Cardiac muscle cell (in vitro differentiated cells and primary cell): ENCODE measurements at regions not wholly inside any gene's neighbourhood (a gene's known extent, or its start where the extent isn't known, plus 50 kb on each side); places are given as distances from the start of the nearest gene placed in this dataset.

ENCODE experiments used
- DNase-seq, 2 donors: peaks; one replicate each; pipeline versions ENCODE4 v3.0.0 to v3.0.0-alpha.2; 2010 to 2017; ENCODE audit warnings: low read depth in 1 of 2, low spot score in 1 of 2
- H3K27ac ChIP-seq: fragments of 200-600 bp; sonication (generic); 2 replicates; pipeline ENCODE4 v1.5.1; 2016
- H3K27me3 ChIP-seq: fragments of 200-600 bp; sonication (generic); 2 replicates; pipeline ENCODE4 v1.6.0; 2016; ENCODE audit warnings: control low read depth
- H3K36me3 ChIP-seq: fragments of 200-600 bp; sonication (generic); 2 replicates; pipeline ENCODE4 v1.5.1; 2016; ENCODE audit warnings: control low read depth
- H3K4me1 ChIP-seq: fragments of 200-600 bp; sonication (generic); 2 replicates; pipeline ENCODE4 v1.8.1; 2017; ENCODE audit warnings: low read depth, mild to moderate bottlenecking, mixed run types
- H3K4me3 ChIP-seq: fragments of 200-600 bp; sonication (generic); 2 replicates; pipeline ENCODE4 v1.5.1; 2016; ENCODE audit warnings: mild to moderate bottlenecking
- H3K9me3 ChIP-seq: fragments of 200-600 bp; sonication (generic); 2 replicates; pipeline ENCODE4 v1.5.1; 2017; ENCODE audit warnings: low read depth, mild to moderate bottlenecking, control low read depth
- TF ChIP-seq, protein P1 (sequence below): IDR thresholded peaks from 2 replicates; pipeline ENCODE4 v1.5.1; 2012; ENCODE audit warnings: low read depth, mild to moderate bottlenecking, low read length

DNA sequence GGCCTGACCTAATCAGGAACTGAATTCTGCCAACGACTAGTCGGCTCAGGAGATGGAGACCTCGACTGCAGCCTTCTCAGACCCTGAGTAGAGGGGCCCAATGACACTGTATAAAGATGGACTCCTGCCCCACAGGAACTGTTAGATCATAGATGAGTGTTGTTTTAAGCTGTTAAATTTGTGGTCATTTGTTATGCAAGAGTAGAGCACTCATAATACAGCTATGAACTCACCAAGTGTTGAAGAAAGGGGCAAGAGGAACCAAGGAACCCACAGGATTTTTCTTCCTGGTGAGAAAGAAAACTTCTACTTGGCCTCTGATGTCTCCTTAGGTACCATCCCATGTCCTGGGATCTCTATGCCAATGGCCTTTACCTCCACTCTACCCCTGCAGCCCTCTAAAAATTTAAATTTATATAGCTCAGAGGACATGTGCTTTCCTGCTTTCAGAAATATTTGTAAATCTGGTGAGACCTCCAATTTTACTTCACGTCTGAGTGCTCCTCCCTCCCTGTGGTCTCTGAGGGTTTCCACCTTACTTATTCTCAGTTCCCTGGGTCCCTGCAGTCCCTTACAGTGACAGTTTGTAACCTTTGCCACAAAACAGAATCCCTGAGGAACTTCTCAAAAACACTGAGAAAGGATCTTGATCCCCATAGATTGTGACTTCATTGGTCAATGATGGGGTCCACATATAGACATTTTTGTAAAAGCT, 256.3 kb upstream of the ARHGAP20 start:
- Histone ChIP-seq H3K4me3 (no peak overlapping the region), H3K27ac (no peak overlapping the region), H3K36me3 (no peaks in the 10 kb centered on the region), H3K27me3 (no peaks in the 10 kb centered on the region), H3K4me1 (no peaks in the 10 kb centered on the region), H3K9me3 (no peaks in the 10 kb centered on the region)
- TF ChIP-seq, protein P1, sequence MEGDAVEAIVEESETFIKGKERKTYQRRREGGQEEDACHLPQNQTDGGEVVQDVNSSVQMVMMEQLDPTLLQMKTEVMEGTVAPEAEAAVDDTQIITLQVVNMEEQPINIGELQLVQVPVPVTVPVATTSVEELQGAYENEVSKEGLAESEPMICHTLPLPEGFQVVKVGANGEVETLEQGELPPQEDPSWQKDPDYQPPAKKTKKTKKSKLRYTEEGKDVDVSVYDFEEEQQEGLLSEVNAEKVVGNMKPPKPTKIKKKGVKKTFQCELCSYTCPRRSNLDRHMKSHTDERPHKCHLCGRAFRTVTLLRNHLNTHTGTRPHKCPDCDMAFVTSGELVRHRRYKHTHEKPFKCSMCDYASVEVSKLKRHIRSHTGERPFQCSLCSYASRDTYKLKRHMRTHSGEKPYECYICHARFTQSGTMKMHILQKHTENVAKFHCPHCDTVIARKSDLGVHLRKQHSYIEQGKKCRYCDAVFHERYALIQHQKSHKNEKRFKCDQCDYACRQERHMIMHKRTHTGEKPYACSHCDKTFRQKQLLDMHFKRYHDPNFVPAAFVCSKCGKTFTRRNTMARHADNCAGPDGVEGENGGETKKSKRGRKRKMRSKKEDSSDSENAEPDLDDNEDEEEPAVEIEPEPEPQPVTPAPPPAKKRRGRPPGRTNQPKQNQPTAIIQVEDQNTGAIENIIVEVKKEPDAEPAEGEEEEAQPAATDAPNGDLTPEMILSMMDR: no peak
- DNase-seq: peak in 1 of 2 donors; percentile 40

DNA sequence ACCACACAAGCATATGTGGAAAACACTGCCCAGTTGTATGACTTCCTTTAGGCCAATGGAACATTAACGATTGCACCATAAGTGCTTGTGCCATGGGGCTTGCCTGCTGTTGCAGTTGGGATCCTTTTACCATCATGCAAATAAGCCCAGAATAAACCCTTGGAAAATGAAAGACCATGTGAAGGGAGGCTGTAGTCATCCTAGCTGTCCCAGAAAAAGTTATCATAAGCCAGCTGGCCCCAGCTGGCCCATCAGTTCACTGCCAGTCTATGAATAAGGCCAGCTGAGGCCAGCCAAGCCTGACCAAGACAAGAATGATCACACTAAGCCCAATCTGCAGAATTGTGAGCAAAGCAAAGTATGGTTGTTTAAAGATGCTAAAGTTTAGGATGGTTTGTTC, 253.9 kb upstream of the ARHGAP20 start:
- DNase-seq: no peak
- no peak overlapping the region for H3K4me3 ChIP-seq
- no peaks in the 10 kb centered on the region for H3K36me3 ChIP-seq
- no peak overlapping the region for H3K27ac ChIP-seq
- H3K27me3 ChIP-seq: no peaks in the 10 kb centered on the region
- H3K4me1 ChIP-seq: no peaks in the 10 kb centered on the region
- TF ChIP-seq, protein P1: no peak
- H3K9me3 ChIP-seq: no peaks in the 10 kb centered on the region

DNA sequence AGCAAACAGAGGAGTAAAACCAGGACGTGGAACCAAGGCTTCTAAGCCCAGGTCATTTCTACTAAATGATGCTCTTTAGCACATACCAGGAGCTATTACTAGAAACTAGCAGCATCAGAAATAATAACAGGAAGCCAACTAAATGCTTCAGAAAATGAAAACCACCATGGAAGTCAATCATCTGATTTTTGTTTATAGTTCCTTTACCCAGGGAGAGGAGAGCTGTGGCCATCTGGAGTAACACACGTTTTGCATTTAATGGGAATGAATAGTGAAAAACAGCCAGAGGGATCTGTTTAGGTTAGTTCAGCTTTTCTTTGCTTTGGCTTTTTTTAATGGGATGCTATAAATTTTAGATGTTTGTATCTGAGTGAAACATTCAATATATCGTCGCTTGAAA, 250.7 kb upstream of the ARHGAP20 start:
- H3K27me3 ChIP-seq: no peaks in the 10 kb centered on the region
- no peaks in the 10 kb centered on the region for H3K4me1 ChIP-seq
- no peak for DNase-seq
- H3K36me3 ChIP-seq: no peaks in the 10 kb centered on the region
- H3K27ac ChIP-seq: no peak overlapping the region
- H3K4me3 ChIP-seq: no peak overlapping the region
- TF ChIP-seq, protein P1: no peak
- no peaks in the 10 kb centered on the region for H3K9me3 ChIP-seq

DNA sequence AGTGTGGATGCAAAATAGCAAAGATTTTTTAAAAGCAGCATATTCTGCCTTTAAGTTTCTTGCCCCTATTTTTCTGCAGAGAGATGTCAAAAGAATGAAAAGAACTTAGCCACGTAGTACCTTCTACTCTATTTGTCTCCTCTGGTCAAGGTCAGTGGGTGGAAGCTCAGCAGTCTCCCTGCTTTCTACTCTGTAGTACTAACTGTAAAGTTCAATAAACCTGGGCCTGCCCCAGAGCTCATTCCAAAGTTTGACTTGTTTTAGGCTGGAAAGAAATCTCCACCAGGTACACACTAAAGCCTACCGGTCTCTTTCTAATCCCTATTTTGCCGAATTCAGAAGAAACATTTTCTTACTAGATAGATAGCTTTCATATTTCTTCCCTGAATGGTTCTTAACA, 247.9 kb upstream of the ARHGAP20 start:
- Histone ChIP-seq H3K27ac (no peak overlapping the region), H3K9me3 (no peaks in the 10 kb centered on the region), H3K4me3 (no peak overlapping the region), H3K4me1 (no peaks in the 10 kb centered on the region), H3K27me3 (no peaks in the 10 kb centered on the region), H3K36me3 (no peaks in the 10 kb centered on the region)
- DNase-seq: no peak
- TF ChIP-seq, protein P1: no peak

DNA sequence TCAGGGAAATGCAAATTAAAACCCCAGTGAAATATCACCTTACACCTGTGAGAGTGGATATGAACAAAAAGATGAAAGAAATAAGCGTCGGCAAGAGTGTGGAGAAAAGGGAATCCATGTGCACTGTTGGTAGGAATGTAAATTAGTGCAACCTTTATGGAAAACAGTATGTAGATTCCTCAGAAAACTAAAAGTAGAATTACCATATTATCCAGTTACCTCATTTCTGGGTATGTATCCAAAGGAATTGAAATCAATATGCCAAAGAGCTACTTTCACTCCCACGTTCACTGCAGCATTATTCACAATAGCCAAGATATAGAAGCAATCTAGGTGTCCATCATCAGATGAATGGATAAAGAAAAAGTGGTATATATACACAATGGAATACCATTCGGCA, 246.0 kb upstream of the ARHGAP20 start:
- TF ChIP-seq, protein P1: no peak

More for the DNA sequence above, 246.0 kb upstream of the ARHGAP20 start:
- no peaks in the 10 kb centered on the region for H3K27me3 ChIP-seq
- no peaks in the 10 kb centered on the region for H3K36me3 ChIP-seq
- DNase-seq: no peak
- H3K4me1 ChIP-seq: no peaks in the 10 kb centered on the region
- H3K27ac ChIP-seq: no peak overlapping the region
- no peaks in the 10 kb centered on the region for H3K9me3 ChIP-seq
- H3K4me3 ChIP-seq: no peak overlapping the region
